Gastroesophageal sphincter (tissue), 4 donors: ENCODE measurements at regions not wholly inside any gene's neighbourhood (a gene's known extent, or its start where the extent isn't known, plus 50 kb on each side); places are given as distances from the start of the nearest gene placed in this dataset.

Experiments
- ATAC-seq: fragments of 150-250 bp; one replicate; pipeline ENCODE4 v1.9.1; 2016; ENCODE audit warnings: mild to moderate bottlenecking, moderate library complexity
- H3K27ac ChIP-seq, 4 donors: fragments of 200-600 bp; sonication (generic) in 3 of 4; 1 replicate in 3 of 4; 2 replicates in 1 of 4; pipeline ENCODE4 v1.5.1; 2016 to 2019
- H3K27me3 ChIP-seq: fragments of 200-600 bp; sonication (generic); one replicate; pipeline ENCODE4 v1.5.1; 2019
- H3K36me3 ChIP-seq, 2 donors: fragments of 200-600 bp; sonication (generic); one replicate each; pipeline ENCODE4 v1.5.1; 2019; ENCODE audit warnings: control low read depth in 1 of 2
- H3K4me1 ChIP-seq, 3 donors: fragments of 200-600 bp; sonication (generic); 1 replicate in 2 of 3; 2 replicates in 1 of 3; pipeline ENCODE4 v1.5.1; 2016 to 2019; ENCODE audit warnings: control low read depth in 2 of 3
- H3K4me3 ChIP-seq, 2 donors: fragments of 200-600 bp; sonication (generic); one replicate each; pipeline ENCODE4 v1.5.1; 2019; ENCODE audit warnings: mild to moderate bottlenecking in 1 of 2, moderate library complexity in 1 of 2
- H3K9me3 ChIP-seq, 3 donors: fragments of 200-600 bp; sonication (generic); one replicate each; pipeline ENCODE4 v1.5.1; 2017 to 2019; ENCODE audit warnings: control low read depth in 2 of 3
- EP300 ChIP-seq: sonication (generic); formaldehyde crosslinking; IDR thresholded peaks from one replicate; pipeline ENCODE4 v1.6.1; 2017; ENCODE audit warnings: antibody characterized with exemption, mild to moderate bottlenecking
- POLR2A ChIP-seq, 2 donors: fragments of 450-650 bp; IDR thresholded peaks; one replicate each; pipeline ENCODE4 v1.6.1; 2017; ENCODE audit warnings: antibody characterized with exemption in 2 of 2, mild to moderate bottlenecking in 2 of 2, moderate library complexity in 1 of 2
- POLR2AphosphoS5 ChIP-seq: sonication (generic); formaldehyde crosslinking; IDR thresholded peaks from one replicate; pipeline ENCODE4 v1.6.1; 2017; ENCODE audit warnings: antibody characterized with exemption
- WGBS, 2 donors: methylation state at CpG; one replicate each; pipeline ENCODE4 v1.1.5; 2018; ENCODE audit warnings: low coverage in 1 of 2; 5-methylcytosine and 5-hydroxymethylcytosine counted together
- TF ChIP-seq, protein P1 (sequence below), 4 experiments: fragments of 200-600 bp in 2 of 4; fragments of 450-650 bp in 2 of 4; sonication (generic) in 1 of 4; IDR thresholded peaks; one replicate each; pipeline ENCODE4 v1.5.1; 2017 to 2019; ENCODE audit warnings: antibody characterized with exemption in 4 of 4, mild to moderate bottlenecking in 2 of 4, moderate library complexity in 2 of 4

GRCh38 chr4:96009427-96010119, 169.7 kb downstream of the PDHA2 start:
- 0 to 33% methylated on average over 1 of the region's 1 CpG for WGBS, 2 donors
- no peak overlapping the region for H3K27ac ChIP-seq
- no peaks in the 10 kb centered on the region for H3K4me1 ChIP-seq
- H3K4me3 ChIP-seq = no peak overlapping the region
- H3K9me3 ChIP-seq = no peaks in the 10 kb centered on the region
- TF ChIP-seq EP300 (no peak), POLR2AphosphoS5 (no peak), POLR2A (IDR thresholded peaks at IDR 0.05) (no peak)
- TF ChIP-seq, protein P1, sequence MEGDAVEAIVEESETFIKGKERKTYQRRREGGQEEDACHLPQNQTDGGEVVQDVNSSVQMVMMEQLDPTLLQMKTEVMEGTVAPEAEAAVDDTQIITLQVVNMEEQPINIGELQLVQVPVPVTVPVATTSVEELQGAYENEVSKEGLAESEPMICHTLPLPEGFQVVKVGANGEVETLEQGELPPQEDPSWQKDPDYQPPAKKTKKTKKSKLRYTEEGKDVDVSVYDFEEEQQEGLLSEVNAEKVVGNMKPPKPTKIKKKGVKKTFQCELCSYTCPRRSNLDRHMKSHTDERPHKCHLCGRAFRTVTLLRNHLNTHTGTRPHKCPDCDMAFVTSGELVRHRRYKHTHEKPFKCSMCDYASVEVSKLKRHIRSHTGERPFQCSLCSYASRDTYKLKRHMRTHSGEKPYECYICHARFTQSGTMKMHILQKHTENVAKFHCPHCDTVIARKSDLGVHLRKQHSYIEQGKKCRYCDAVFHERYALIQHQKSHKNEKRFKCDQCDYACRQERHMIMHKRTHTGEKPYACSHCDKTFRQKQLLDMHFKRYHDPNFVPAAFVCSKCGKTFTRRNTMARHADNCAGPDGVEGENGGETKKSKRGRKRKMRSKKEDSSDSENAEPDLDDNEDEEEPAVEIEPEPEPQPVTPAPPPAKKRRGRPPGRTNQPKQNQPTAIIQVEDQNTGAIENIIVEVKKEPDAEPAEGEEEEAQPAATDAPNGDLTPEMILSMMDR (IDR thresholded peaks at IDR 0.05) = no peak
- H3K36me3 ChIP-seq = no peaks in the 10 kb centered on the region
- no peak for ATAC-seq
- no peaks in the 10 kb centered on the region for H3K27me3 ChIP-seq

- H3K36me3 ChIP-seq = no peaks in the 10 kb centered on the region
- no peak overlapping the region for H3K27ac ChIP-seq
- TF ChIP-seq, protein P1 (IDR thresholded peaks at IDR 0.05) = no peak
- TF ChIP-seq POLR2A (IDR thresholded peaks at IDR 0.05) (no peak), EP300 (no peak), POLR2AphosphoS5 (no peak)
- no peak for ATAC-seq
- 58 to 79% methylated on average over 2 of the region's 2 CpGs for whole genome bisulfite sequencing, 2 donors
- H3K4me3 ChIP-seq = no peak overlapping the region
- no peaks in the 10 kb centered on the region for H3K9me3 ChIP-seq
- no peaks in the 10 kb centered on the region for H3K4me1 ChIP-seq
- no peaks in the 10 kb centered on the region for H3K27me3 ChIP-seq
Observed at GRCh38 chr4:96012687-96013086, 172.8 kb downstream of the PDHA2 start.

GRCh38 chr4:96016634-96017299, 176.9 kb downstream of the PDHA2 start:
- Histone ChIP-seq H3K4me1 (no peaks in the 10 kb centered on the region), H3K27ac (no peak overlapping the region), H3K4me3 (no peak overlapping the region), H3K36me3 (no peaks in the 10 kb centered on the region), H3K9me3 (no peaks in the 10 kb centered on the region), H3K27me3 (no peaks in the 10 kb centered on the region)
- ATAC-seq = no peak
- TF ChIP-seq POLR2AphosphoS5 (no peak), POLR2A (IDR thresholded peaks at IDR 0.05) (no peak), EP300 (no peak)
- TF ChIP-seq, protein P1 (IDR thresholded peaks at IDR 0.05) = no peak
- 26 to 43% methylated on average over 4 of the region's 4 CpGs for WGBS, 2 donors

GRCh38 chr4:96025011-96025410, 185.1 kb downstream of the PDHA2 start:
- no peak overlapping the region for H3K4me3 ChIP-seq
- no peaks in the 10 kb centered on the region for H3K4me1 ChIP-seq
- TF ChIP-seq, protein P1 (IDR thresholded peaks at IDR 0.05) = no peak
- TF ChIP-seq POLR2AphosphoS5 = no peak
- no peak for TF ChIP-seq POLR2A (IDR thresholded peaks at IDR 0.05)
- no peak for TF ChIP-seq EP300
- ATAC-seq = no peak
- H3K27ac ChIP-seq = no peak overlapping the region
- H3K27me3 ChIP-seq = no peaks in the 10 kb centered on the region
- WGBS, 2 donors = 50% methylated on average over 1 of the region's 1 CpG; no CpG with 5 or more reads in 1 of the 2 donors
- no peaks in the 10 kb centered on the region for H3K9me3 ChIP-seq
- H3K36me3 ChIP-seq = no peaks in the 10 kb centered on the region

GRCh38 chr4:96035727-96036126, 195.8 kb downstream of the PDHA2 start:
- Histone ChIP-seq H3K4me1 (no peaks in the 10 kb centered on the region), H3K27ac (no peak overlapping the region), H3K9me3 (no peaks in the 10 kb centered on the region), H3K36me3 (no peaks in the 10 kb centered on the region), H3K27me3 (no peaks in the 10 kb centered on the region), H3K4me3 (no peak overlapping the region)
- no peak for ATAC-seq
- TF ChIP-seq, protein P1 (IDR thresholded peaks at IDR 0.05) = no peak
- TF ChIP-seq POLR2A (IDR thresholded peaks at IDR 0.05) (no peak), POLR2AphosphoS5 (no peak), EP300 (no peak)
